AG04449 (cell line): ENCODE measurements at regions not wholly inside any gene's neighbourhood (a gene's known extent, or its start where the extent isn't known, plus 50 kb on each side); places are given as distances from the start of the nearest gene placed in this dataset.

ENCODE experiments used
- CTCF ChIA-PET: fragments of 350-600 bp; formaldehyde crosslinking; extraction: SDS; loops from one replicate; lab custom pipeline; 2021; ENCODE audit warnings: antibody characterized with exemption; lab: Yijun Ruan, JAX
- POLR2A ChIA-PET: fragments of 400-600, 350-600 bp; formaldehyde crosslinking; extraction: SDS; loops from one replicate; lab custom pipeline; 2020; ENCODE audit warnings: antibody characterized with exemption, inconsistent platforms; lab: Yijun Ruan, JAX
- DNase-seq: peaks from one replicate; pipeline ENCODE4 v3.0.0-alpha.2; 2010; ENCODE audit warnings: low read depth, low spot score
- H3K4me3 ChIP-seq: 2 replicates; pipeline ENCODE4 v1.5.1; 2011; ENCODE audit warnings: low read depth, mild to moderate bottlenecking, control low read depth, low read length
- CTCF ChIP-seq: IDR thresholded peaks from one replicate; pipeline ENCODE4 v1.5.1; 2011; ENCODE audit warnings: mild to moderate bottlenecking, moderate library complexity, low read length, control low read depth, inconsistent platforms; ENCODE audit not compliant: insufficient read depth; ENCODE audit errors: missing control alignments

- no peak for TF ChIP-seq CTCF
- ChIA-PET CTCF (no interaction called here), POLR2A (interaction anchor here (0.9 to 1.6 kb wide), 3 partner anchors 10 to 56 kb away, joined by 3 to 7 read pairs (median 3); no protein-coding TSS in a partner anchor)
- DNase-seq: peak; percentile 92
- no peak overlapping the region for H3K4me3 ChIP-seq
Observed at GRCh38 chr11:128407962-128408361, 179.4 kb downstream of the ETS1 start.

- ChIA-PET POLR2A (interaction anchor here (1.2 to 1.4 kb wide), 2 partner anchors 12 to 126 kb away, joined by 3 to 4 read pairs; no protein-coding TSS in a partner anchor), CTCF (interaction anchor here (0.7 to 2.2 kb wide), 7 partner anchors 10 to 233 kb away, joined by 3 to 7 read pairs (median 4); no protein-coding TSS in a partner anchor)
- TF ChIP-seq CTCF: no peak
- H3K4me3 ChIP-seq: no peak overlapping the region
- no peak for DNase-seq
Observed at GRCh38 chr11:128405714-128406662, 181.4 kb downstream of the ETS1 start.

GRCh38 chr11:128405112-128405511 lies 182.2 kb downstream of the ETS1 start:
- TF ChIP-seq CTCF: no peak
- H3K4me3 ChIP-seq: no peak overlapping the region
- DNase-seq: no peak
- ChIA-PET CTCF (interaction anchor here (1.0 to 2.2 kb wide), 3 partner anchors 15 to 227 kb away, joined by 5 to 7 read pairs (median 5); no protein-coding TSS in a partner anchor), POLR2A (interaction anchor here (1.2 to 1.4 kb wide), 2 partner anchors 13 to 125 kb away, joined by 3 to 4 read pairs; no protein-coding TSS in a partner anchor)

GRCh38 chr11:128404437-128404836 lies 182.9 kb downstream of the ETS1 start:
- no peak overlapping the region for H3K4me3 ChIP-seq
- no peak for DNase-seq
- no peak for TF ChIP-seq CTCF
- CTCF ChIA-PET: interaction anchor here (1.6 to 2.2 kb wide), 2 partner anchors 16 to 114 kb away, joined by 5 to 7 read pairs; no protein-coding TSS in a partner anchor
- POLR2A ChIA-PET: no interaction called here

- DNase-seq: peak; percentile 71
- H3K4me3 ChIP-seq: no peak overlapping the region
- no peak for TF ChIP-seq CTCF
- ChIA-PET POLR2A (no interaction called here), CTCF (interaction anchor here (0.6 to 1.4 kb wide), 3 partner anchors 108 to 430 kb away, joined by 3 to 4 read pairs (median 3); no protein-coding TSS in a partner anchor)
Observed at GRCh38 chr11:128400382-128401203, 186.8 kb downstream of the ETS1 start.
